CD4-positive, alpha-beta T cell treated with Interleukin-4 for 4 hours (primary cell): ENCODE measurements at regions not wholly inside any gene's neighbourhood (a gene's known extent, or its start where the extent isn't known, plus 50 kb on each side); places are given as distances from the start of the nearest gene placed in this dataset.

Source experiments
- DNase-seq: peaks from one replicate; pipeline ENCODE4 v3.0.0-alpha.2; 2020

- no peak for DNase-seq
Measured at GRCh38 chr2:195026261-195026660, 630.8 kb upstream of the SLC39A10 start.

- DNase-seq = no peak
Measured at GRCh38 chr2:195022508-195022830, 634.6 kb upstream of the SLC39A10 start.

GRCh38 chr2:195021711-195022507, 635.1 kb upstream of the SLC39A10 start:
- DNase-seq = no peak

GRCh38 chr2:195018462-195018861, 638.6 kb upstream of the SLC39A10 start:
- no peak for DNase-seq

DNA sequence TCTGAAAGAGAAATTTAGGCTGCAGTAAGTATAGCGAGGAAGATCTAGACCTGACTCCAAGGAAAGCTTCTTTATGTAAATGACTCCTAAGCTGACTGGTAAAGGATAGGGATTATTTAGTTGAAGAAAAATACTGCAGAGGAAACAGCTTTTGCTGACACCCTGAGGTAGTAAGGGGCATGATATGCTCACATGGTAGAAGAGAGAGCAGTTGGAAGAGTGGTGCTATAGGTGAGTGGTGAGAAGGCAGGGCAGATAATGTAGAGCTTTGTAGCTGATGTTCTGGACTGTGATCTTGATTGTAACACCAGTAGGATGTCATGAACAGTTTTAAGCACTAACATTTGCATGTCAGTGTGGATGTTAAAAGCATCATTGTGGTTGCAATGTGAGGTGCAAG, 639.1 kb upstream of the SLC39A10 start:
- DNase-seq = no peak

GRCh38 chr2:195016841-195017240, 640.2 kb upstream of the SLC39A10 start:
- DNase-seq = no peak

DNA sequence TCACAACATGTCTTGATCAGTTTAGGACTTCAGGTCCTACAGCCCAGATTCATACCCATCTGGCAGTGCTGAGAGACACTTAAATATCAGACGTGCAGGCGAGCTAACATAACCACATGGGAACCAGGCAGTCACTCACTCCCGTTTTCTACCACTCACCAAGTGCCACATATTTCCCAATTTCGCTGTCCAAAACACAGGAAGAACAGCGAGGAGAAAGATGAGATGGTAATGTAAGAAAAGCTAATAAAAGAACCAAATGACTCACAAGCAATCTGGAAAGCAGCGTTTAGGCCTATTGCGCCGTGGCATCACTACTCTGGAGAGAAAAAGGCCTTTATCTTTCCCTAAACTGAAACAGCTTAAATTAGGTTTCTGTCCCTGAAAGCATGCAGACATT, 647.8 kb upstream of the SLC39A10 start:
- DNase-seq = no peak

GRCh38 chr2:195006856-195007255, 650.2 kb upstream of the SLC39A10 start:
- no peak for DNase-seq

DNA sequence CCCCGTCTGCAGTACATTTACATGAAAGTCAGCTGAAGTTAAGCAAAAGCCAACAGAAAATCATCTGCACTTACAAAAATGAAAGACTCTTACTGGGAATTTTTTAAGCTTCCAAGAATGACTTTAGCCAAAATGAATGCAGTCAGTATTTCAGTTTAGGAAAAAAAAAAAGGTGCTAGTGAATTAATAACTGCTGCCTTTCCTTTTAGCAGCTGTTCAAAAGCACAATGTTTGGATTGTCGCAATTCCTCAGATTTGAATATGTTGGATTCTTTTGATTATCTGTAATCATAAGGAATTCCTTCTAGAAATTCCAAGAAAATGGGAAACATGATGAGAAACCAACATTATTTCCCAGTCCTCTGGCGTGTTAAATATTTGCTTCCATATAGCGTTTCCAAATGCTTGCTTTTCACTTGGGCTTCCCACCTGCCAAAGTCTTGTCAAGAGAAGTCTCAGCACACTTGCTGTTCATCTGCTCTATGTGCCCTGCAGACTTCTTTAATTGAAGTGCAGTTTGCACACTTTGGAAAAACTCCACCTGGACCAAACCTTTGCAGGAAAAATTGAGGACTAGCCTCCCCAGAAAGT, 653.0 kb upstream of the SLC39A10 start:
- no peak for DNase-seq

DNA sequence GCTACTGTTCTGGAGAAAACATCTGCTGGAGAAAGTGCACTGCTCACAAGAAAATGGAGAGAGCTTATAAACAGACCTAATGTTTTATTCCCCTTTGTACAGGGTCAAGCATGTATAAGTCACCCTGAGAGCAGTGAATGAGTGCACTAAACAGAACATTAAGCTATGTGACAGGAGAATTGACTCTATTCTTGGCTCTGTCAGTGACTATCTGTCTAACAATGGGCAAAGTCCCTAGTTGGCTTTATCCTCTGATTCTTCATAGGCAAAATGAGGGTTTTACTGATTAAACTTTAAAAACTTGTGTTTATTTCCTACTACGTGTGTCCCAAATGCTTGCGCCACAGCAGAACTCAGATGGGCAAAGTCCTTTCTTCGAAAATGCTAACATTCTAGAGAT, 655.1 kb upstream of the SLC39A10 start:
- no peak for DNase-seq

DNA sequence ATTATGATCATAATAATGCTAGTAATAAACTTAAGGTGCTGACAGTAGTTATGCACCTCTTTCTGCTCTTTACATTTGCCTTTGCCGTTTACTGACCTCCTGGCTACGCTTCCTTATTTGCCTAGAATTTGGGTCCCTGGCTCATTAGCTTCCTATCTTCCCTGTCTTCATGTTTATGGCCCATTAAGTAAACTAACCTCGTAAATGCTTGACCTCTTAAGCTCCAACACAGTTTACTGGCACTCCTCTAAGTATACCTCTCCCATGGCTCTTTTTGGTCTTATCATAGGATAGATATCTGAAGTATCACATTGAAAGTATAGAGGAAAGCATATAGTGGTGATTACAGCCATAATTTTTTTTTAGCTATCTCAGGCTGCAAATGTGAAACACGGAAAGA, 657.3 kb upstream of the SLC39A10 start:
- DNase-seq = no peak

DNA sequence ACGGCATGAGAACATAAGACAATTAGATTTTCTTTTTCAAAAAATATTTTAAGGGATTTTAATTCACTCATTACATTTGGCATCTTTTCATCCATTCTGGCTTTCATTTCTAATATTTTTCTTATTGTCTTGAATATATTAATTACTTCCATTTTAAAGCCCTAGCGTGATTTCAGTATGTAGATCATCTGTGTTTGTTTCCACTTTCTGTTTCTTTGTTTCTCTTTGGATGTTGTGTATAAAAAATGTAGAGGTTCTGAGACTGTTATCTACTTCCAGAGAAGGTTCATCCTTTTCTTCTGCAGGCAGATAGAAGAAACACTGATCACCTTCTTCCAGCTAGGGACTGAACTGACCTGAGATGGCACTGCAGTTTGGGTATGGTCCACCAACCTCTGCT, 664.4 kb upstream of the SLC39A10 start:
- no peak for DNase-seq

DNA sequence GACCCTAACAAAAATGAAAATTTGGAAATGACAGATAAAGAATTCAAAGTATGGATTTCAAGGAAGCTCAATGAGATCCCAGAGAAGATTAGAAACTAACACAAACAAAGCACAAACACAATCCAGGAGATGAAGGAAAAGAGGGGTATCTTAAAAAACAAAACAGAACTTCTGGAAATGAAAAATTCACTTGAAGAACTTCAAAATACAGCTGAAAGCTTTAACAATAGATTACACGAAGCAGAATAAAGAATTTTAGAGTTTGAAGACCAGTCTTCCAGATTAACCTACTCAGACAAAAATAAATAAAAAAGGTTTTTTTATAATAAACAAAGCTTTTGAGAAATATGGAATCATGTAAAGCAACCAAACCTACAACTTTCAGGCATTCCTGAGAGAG, 671.8 kb upstream of the SLC39A10 start:
- no peak for DNase-seq

DNA sequence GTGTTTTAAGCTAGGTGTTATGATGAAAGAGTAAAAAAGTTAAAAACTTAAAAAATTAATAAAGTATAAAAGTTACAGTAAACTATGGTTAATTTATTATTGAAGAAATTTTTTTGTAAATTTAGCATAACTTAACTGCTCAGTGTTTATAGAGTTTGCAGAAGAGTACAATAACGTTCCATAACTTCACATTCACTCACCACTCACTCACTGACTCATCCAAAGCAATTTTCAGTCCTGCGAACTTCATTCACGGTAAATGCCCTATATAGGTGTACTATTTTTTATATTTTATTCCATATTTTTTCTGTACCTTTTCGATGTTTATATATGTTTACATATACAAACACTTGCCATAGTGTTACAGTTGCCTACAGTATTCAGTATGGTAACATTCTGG, 694.8 kb upstream of the SLC39A10 start:
- DNase-seq = no peak

DNA sequence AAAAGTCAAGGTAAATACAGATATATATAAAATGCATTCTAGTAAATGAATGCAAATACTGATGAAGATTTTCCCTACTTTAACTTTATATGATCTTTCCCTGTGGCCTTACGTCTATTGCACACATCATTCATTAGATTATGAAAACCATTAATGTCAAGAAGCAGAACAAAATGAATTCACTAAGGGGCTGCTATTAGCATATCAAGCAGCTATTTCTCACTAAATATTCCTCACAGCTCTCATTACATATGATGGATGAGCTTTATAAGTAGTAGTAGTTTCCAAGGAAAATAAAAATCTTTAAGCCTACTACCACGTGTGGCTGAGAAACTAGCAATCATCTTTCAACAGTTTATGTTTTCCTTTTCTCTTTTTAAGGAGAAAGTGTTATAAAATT, 702.8 kb upstream of the SLC39A10 start:
- no peak for DNase-seq

- DNase-seq = no peak
Measured at GRCh38 chr2:194946826-194947225, 710.2 kb upstream of the SLC39A10 start.

DNA sequence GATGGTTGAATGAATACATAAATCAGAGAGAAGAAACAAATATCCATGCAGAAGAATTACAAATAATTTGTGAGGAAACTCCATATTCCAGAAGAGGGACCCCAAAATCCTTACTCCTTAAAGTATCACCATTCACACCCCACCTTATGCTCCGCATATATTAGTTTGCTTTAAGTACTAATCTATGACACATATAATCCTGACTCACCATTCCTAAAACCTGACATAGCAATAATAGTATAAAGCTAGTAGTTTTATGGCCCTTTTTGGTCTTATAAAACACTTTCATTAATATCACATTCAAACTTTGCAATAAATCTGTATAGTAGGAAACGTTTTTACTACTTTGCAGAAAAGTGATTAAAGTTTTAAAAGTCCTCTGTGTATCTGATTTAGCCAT, 719.0 kb upstream of the SLC39A10 start:
- DNase-seq = no peak

- no peak for DNase-seq
Measured at GRCh38 chr2:194927489-194927888, 729.5 kb upstream of the SLC39A10 start.

- no peak for DNase-seq
Measured at GRCh38 chr2:194926873-194927272, 730.2 kb upstream of the SLC39A10 start.

DNA sequence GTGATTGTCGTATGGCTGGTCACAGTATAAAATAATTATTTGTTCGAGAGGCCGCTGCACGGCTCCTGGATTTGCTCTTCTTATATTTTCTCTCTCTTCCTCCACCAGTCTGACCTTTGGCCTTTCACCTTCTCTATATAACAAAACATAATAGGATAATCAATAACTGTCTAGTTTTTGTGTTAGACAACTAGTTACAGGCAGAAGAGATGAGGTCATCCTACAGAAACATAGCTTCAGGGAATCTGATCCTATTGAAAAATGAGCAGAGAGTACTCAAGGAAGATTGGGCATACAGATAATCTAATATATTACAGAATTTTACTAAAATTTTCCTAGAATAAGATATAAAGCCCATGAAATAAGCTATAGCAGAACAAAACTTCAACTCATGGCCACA, 731.3 kb upstream of the SLC39A10 start:
- no peak for DNase-seq

GRCh38 chr2:194917519-194917918, 739.5 kb upstream of the SLC39A10 start:
- DNase-seq = no peak

GRCh38 chr2:194915485-194915884, 741.5 kb upstream of the SLC39A10 start:
- no peak for DNase-seq

GRCh38 chr2:194907569-194907968, 749.5 kb upstream of the SLC39A10 start:
- DNase-seq = no peak

- no peak for DNase-seq
Measured at GRCh38 chr2:194896871-194897270, 760.2 kb upstream of the SLC39A10 start.

GRCh38 chr2:194883711-194884110, 773.3 kb upstream of the SLC39A10 start:
- DNase-seq = no peak
